ENCODE measurements at regions not wholly inside any gene's neighbourhood (a gene's known extent, or its start where the extent isn't known, plus 50 kb on each side); places are given as distances from the start of the nearest gene placed in this dataset.

DNA sequence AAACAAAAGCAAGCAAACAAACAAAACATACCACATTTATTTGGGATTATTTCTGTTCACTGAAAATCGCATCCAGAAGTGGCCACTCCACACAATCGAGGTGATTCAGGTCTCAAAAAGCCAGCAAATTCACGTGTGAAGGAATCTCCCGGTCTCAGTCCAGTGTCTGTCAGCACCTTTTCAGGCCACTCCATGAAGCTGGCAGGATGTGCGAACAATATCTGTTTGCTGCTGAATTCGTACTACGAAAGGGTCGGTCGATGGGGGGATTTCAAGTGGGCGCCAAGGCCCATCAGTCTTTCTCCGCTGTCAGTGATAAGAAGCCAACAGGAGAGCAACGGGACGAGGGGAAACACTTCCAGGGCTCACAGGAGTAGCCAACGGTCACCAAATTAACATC is 505.1 kb downstream of the IRX1 start:
- Histone ChIP-seq H3K27me3 (ENCODE audit: control insufficient read depth in 1 of 2, insufficient read depth in 2 of 2, low read length in 2 of 2) (no peaks in the 10 kb centered on the region), H3K9ac (ENCODE audit: low read length) (no peak overlapping the region), H3K9me3 (ENCODE audit: low read length) (no peaks in the 10 kb centered on the region), H3K27ac (ENCODE audit: low read depth, low read length) (no peak overlapping the region), H3K36me3 (ENCODE audit: insufficient read depth, low read length) (no peaks in the 10 kb centered on the region), H3K4me3 (ENCODE audit: low read depth in 1 of 2, low read length in 2 of 2) (no peak overlapping the region), H3K4me1 (ENCODE audit: insufficient read depth, low read length) (no peaks in the 10 kb centered on the region)

DNA sequence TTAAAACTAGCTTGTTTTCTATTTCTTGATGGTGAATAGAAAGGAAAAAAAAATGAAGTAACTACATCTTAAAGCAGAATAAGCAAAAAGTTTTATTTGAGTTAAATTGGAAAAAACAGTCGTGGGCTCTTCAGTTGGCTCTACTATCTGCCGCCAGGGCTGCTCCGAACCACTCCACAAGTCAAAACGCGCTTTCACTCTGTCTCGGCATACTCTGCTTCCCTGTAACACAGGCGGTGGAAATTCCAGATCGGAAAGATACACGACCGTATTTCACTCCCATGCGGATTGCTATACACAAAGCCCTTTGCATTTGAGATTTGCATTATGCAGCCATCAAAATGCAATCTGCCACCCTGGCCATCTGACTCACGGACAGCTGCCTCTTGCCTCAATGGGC is 505.6 kb downstream of the IRX1 start:
- Histone ChIP-seq H3K27ac (ENCODE audit: low read depth, low read length) (no peak overlapping the region), H3K36me3 (ENCODE audit: insufficient read depth, low read length) (no peaks in the 10 kb centered on the region), H3K27me3 (ENCODE audit: control insufficient read depth in 1 of 2, insufficient read depth in 2 of 2, low read length in 2 of 2) (no peaks in the 10 kb centered on the region), H3K9me3 (ENCODE audit: low read length) (no peaks in the 10 kb centered on the region), H3K9ac (ENCODE audit: low read length) (no peak overlapping the region), H3K4me3 (ENCODE audit: low read depth in 1 of 2, low read length in 2 of 2) (no peak overlapping the region), H3K4me1 (ENCODE audit: insufficient read depth, low read length) (no peaks in the 10 kb centered on the region)

- Histone ChIP-seq H3K27me3 (ENCODE audit: control insufficient read depth in 1 of 2, insufficient read depth in 2 of 2, low read length in 2 of 2) (no peaks in the 10 kb centered on the region), H3K9ac (ENCODE audit: low read length) (no peak overlapping the region), H3K4me3 (ENCODE audit: low read depth in 1 of 2, low read length in 2 of 2) (no peak overlapping the region), H3K36me3 (ENCODE audit: insufficient read depth, low read length) (no peaks in the 10 kb centered on the region), H3K27ac (ENCODE audit: low read depth, low read length) (no peak overlapping the region), H3K4me1 (ENCODE audit: insufficient read depth, low read length) (no peaks in the 10 kb centered on the region), H3K9me3 (ENCODE audit: low read length) (no peaks in the 10 kb centered on the region)
Measured at GRCh38 chr5:4104831-4105597, 509.4 kb downstream of the IRX1 start.

- H3K9me3 ChIP-seq (ENCODE audit: low read length): no peaks in the 10 kb centered on the region
- no peaks in the 10 kb centered on the region for H3K36me3 ChIP-seq (ENCODE audit: insufficient read depth, low read length)
- H3K27ac ChIP-seq (ENCODE audit: low read depth, low read length): no peak overlapping the region
- H3K4me3 ChIP-seq (ENCODE audit: low read depth in 1 of 2, low read length in 2 of 2): no peak overlapping the region
- no peak overlapping the region for H3K9ac ChIP-seq (ENCODE audit: low read length)
- H3K4me1 ChIP-seq (ENCODE audit: insufficient read depth, low read length): no peaks in the 10 kb centered on the region
- no peaks in the 10 kb centered on the region for H3K27me3 ChIP-seq (ENCODE audit: control insufficient read depth in 1 of 2, insufficient read depth in 2 of 2, low read length in 2 of 2)
Measured at GRCh38 chr5:4108690-4109089, 513.1 kb downstream of the IRX1 start.

GRCh38 chr5:4113426-4113825 is 517.8 kb downstream of the IRX1 start:
- no peak overlapping the region for H3K27ac ChIP-seq (ENCODE audit: low read depth, low read length)

DNA sequence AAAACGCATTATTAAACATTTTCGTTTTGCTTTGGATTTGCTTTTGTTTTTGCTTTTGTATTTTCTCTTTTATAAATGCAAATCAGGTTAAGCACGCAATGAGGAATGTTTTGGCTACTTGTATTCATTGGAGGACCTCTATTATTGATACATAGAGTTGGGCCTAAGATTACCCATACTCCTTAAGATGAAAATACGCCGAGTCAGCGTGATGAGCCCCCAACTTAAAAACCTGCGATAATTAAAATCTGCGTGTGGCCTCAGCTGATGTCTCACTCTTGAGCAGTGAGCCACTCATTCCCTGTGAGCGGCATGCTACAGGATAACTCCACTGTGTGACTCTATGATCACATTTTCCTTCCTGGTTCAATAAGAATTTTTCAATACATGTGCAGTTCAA is 518.3 kb downstream of the IRX1 start:
- H3K4me3 ChIP-seq (ENCODE audit: low read depth in 1 of 2, low read length in 2 of 2): no peak overlapping the region
- H3K27ac ChIP-seq (ENCODE audit: low read depth, low read length): no peak overlapping the region
- no peaks in the 10 kb centered on the region for H3K9me3 ChIP-seq (ENCODE audit: low read length)
- H3K36me3 ChIP-seq (ENCODE audit: insufficient read depth, low read length): no peaks in the 10 kb centered on the region
- H3K27me3 ChIP-seq (ENCODE audit: control insufficient read depth in 1 of 2, insufficient read depth in 2 of 2, low read length in 2 of 2): no peaks in the 10 kb centered on the region
- no peak overlapping the region for H3K9ac ChIP-seq (ENCODE audit: low read length)
- no peaks in the 10 kb centered on the region for H3K4me1 ChIP-seq (ENCODE audit: insufficient read depth, low read length)

More at GRCh38 chr5:4113426-4113825, 517.8 kb downstream of the IRX1 start:
- no peak overlapping the region for H3K9ac ChIP-seq (ENCODE audit: low read length)
- H3K9me3 ChIP-seq (ENCODE audit: low read length): no peaks in the 10 kb centered on the region
- H3K27me3 ChIP-seq (ENCODE audit: control insufficient read depth in 1 of 2, insufficient read depth in 2 of 2, low read length in 2 of 2): no peaks in the 10 kb centered on the region
- no peaks in the 10 kb centered on the region for H3K36me3 ChIP-seq (ENCODE audit: insufficient read depth, low read length)
- no peaks in the 10 kb centered on the region for H3K4me1 ChIP-seq (ENCODE audit: insufficient read depth, low read length)
- no peak overlapping the region for H3K4me3 ChIP-seq (ENCODE audit: low read depth in 1 of 2, low read length in 2 of 2)

DNA sequence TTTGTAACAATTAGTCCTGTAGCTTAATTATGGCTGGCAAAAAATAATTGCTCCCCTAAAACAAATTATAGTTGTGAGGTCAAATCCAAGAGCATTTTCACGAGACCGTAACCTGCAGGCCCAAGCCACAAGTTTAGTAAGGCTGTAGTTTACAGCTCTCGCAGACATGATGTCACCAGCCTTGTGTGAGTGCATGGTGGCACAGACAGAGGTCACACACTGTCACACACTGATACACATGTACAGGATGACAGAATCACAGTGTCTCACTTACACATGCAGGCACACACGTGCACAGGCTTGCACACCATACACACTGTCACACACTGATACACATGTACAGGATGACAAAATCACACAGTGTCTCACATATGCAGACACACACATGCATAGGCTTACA is 518.8 kb downstream of the IRX1 start:
- Histone ChIP-seq H3K4me3 (ENCODE audit: low read depth in 1 of 2, low read length in 2 of 2) (no peak overlapping the region), H3K27ac (ENCODE audit: low read depth, low read length) (no peak overlapping the region), H3K4me1 (ENCODE audit: insufficient read depth, low read length) (no peaks in the 10 kb centered on the region), H3K27me3 (ENCODE audit: control insufficient read depth in 1 of 2, insufficient read depth in 2 of 2, low read length in 2 of 2) (no peaks in the 10 kb centered on the region), H3K9ac (ENCODE audit: low read length) (no peak overlapping the region), H3K36me3 (ENCODE audit: insufficient read depth, low read length) (no peaks in the 10 kb centered on the region), H3K9me3 (ENCODE audit: low read length) (no peaks in the 10 kb centered on the region)

DNA sequence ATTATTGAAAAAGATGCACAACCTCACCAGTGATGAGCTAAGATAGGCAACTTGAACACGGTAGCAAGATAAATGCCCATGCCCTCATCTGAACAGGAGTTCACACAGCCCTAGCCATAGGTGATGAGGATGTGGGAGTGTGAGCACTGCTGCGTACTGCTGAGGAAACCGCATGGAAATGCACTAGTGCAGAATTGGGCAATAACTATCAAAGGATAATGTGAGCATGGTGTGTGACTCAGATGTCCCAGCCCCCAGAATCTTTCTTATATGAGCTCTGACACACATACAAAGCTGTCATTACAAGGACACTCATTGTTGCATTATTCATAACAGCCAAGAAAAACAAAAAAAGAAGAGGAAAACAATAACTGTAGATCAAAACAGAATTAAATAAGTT is 521.2 kb downstream of the IRX1 start:
- Histone ChIP-seq H3K36me3 (ENCODE audit: insufficient read depth, low read length) (no peaks in the 10 kb centered on the region), H3K9me3 (ENCODE audit: low read length) (no peaks in the 10 kb centered on the region), H3K27me3 (ENCODE audit: control insufficient read depth in 1 of 2, insufficient read depth in 2 of 2, low read length in 2 of 2) (no peaks in the 10 kb centered on the region), H3K4me1 (ENCODE audit: insufficient read depth, low read length) (no peaks in the 10 kb centered on the region), H3K4me3 (ENCODE audit: low read depth in 1 of 2, low read length in 2 of 2) (no peak overlapping the region), H3K9ac (ENCODE audit: low read length) (no peak overlapping the region), H3K27ac (ENCODE audit: low read depth, low read length) (no peak overlapping the region)

GRCh38 chr5:4124221-4124970 is 528.8 kb downstream of the IRX1 start:
- H3K27ac ChIP-seq (ENCODE audit: low read depth, low read length): no peak overlapping the region
- H3K9ac ChIP-seq (ENCODE audit: low read length): no peak overlapping the region
- no peaks in the 10 kb centered on the region for H3K9me3 ChIP-seq (ENCODE audit: low read length)
- H3K27me3 ChIP-seq (ENCODE audit: control insufficient read depth in 1 of 2, insufficient read depth in 2 of 2, low read length in 2 of 2): no peaks in the 10 kb centered on the region
- no peak overlapping the region for H3K4me3 ChIP-seq (ENCODE audit: low read depth in 1 of 2, low read length in 2 of 2)
- no peaks in the 10 kb centered on the region for H3K36me3 ChIP-seq (ENCODE audit: insufficient read depth, low read length)
- no peaks in the 10 kb centered on the region for H3K4me1 ChIP-seq (ENCODE audit: insufficient read depth, low read length)

GRCh38 chr5:4128994-4129393 is 533.4 kb downstream of the IRX1 start:
- Histone ChIP-seq H3K27me3 (ENCODE audit: control insufficient read depth in 1 of 2, insufficient read depth in 2 of 2, low read length in 2 of 2) (no peaks in the 10 kb centered on the region), H3K4me1 (ENCODE audit: insufficient read depth, low read length) (no peaks in the 10 kb centered on the region), H3K27ac (ENCODE audit: low read depth, low read length) (no peak overlapping the region), H3K9me3 (ENCODE audit: low read length) (no peaks in the 10 kb centered on the region), H3K9ac (ENCODE audit: low read length) (no peak overlapping the region), H3K4me3 (ENCODE audit: low read depth in 1 of 2, low read length in 2 of 2) (no peak overlapping the region), H3K36me3 (ENCODE audit: insufficient read depth, low read length) (no peaks in the 10 kb centered on the region)

GRCh38 chr5:4129523-4129922 is 533.9 kb downstream of the IRX1 start:
- H3K27ac ChIP-seq (ENCODE audit: low read depth, low read length): no peak overlapping the region
- no peaks in the 10 kb centered on the region for H3K4me1 ChIP-seq (ENCODE audit: insufficient read depth, low read length)
- no peaks in the 10 kb centered on the region for H3K27me3 ChIP-seq (ENCODE audit: control insufficient read depth in 1 of 2, insufficient read depth in 2 of 2, low read length in 2 of 2)
- no peaks in the 10 kb centered on the region for H3K9me3 ChIP-seq (ENCODE audit: low read length)
- no peak overlapping the region for H3K4me3 ChIP-seq (ENCODE audit: low read depth in 1 of 2, low read length in 2 of 2)
- H3K36me3 ChIP-seq (ENCODE audit: insufficient read depth, low read length): no peaks in the 10 kb centered on the region
- no peak overlapping the region for H3K9ac ChIP-seq (ENCODE audit: low read length)

DNA sequence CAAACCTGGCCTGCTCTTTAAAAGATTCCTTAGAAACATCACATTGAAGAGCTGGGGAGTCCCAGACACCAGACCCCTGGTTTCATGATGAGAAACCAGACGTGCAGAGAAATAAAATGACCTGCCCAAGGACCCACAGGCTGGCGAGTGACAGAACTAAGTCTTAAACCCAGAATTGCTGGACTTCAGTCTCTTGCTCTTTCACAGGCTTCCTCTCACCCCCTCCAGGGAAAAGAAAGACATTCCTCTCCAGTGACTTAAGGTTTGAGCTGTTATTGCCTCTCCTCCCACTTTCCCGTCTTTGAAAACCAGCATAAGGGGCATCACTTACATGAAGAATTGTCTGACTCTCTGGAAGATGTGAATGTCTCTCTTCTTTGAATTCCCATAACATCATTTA is 535.2 kb downstream of the IRX1 start:
- Histone ChIP-seq H3K9me3 (ENCODE audit: low read length) (no peaks in the 10 kb centered on the region), H3K27me3 (ENCODE audit: control insufficient read depth in 1 of 2, insufficient read depth in 2 of 2, low read length in 2 of 2) (no peaks in the 10 kb centered on the region), H3K4me3 (ENCODE audit: low read depth in 1 of 2, low read length in 2 of 2) (no peak overlapping the region), H3K27ac (ENCODE audit: low read depth, low read length) (no peak overlapping the region), H3K4me1 (ENCODE audit: insufficient read depth, low read length) (no peaks in the 10 kb centered on the region), H3K9ac (ENCODE audit: low read length) (no peak overlapping the region), H3K36me3 (ENCODE audit: insufficient read depth, low read length) (no peaks in the 10 kb centered on the region)

Measured in muscle layer of colon (tissue), 2 donors.